Neural progenitor cell (in vitro differentiated cells): ENCODE measurements at regions not wholly inside any gene's neighbourhood (a gene's known extent, or its start where the extent isn't known, plus 50 kb on each side); places are given as distances from the start of the nearest gene placed in this dataset.

Experiments
- DNase-seq: peaks from one replicate; pipeline ENCODE4 v3.0.0-alpha.2; 2016; ENCODE audit warnings: low spot score
- H2AFZ ChIP-seq: fragments of 200-600 bp; sonication (generic); replicated peaks from 2 replicates; pipeline ENCODE4 v1.6.1; 2016; ENCODE audit warnings: antibody characterized with exemption
- H3F3A ChIP-seq: fragments of 200-600 bp; sonication (generic); 2 replicates; pipeline ENCODE4 v1.6.1; 2016; ENCODE audit warnings: antibody characterized with exemption, low read depth
- H3K27ac ChIP-seq: fragments of 200-600 bp; sonication (generic); 2 replicates; pipeline ENCODE4 v1.5.1; 2016; ENCODE audit warnings: mild to moderate bottlenecking
- H3K27me3 ChIP-seq: fragments of 200-600 bp; sonication (generic); 2 replicates; pipeline ENCODE4 v1.6.1; 2016; ENCODE audit warnings: mild to moderate bottlenecking, moderate library complexity
- H3K36me3 ChIP-seq: fragments of 200-600 bp; sonication (generic); 2 replicates; pipeline ENCODE4 v1.5.1; 2016
- H3K4me1 ChIP-seq: fragments of 200-600 bp; sonication (generic); 2 replicates; pipeline ENCODE4 v1.6.1; 2016; ENCODE audit warnings: mixed run types
- H3K4me2 ChIP-seq: fragments of 200-600 bp; sonication (generic); 2 replicates; pipeline ENCODE4 v1.6.1; 2016
- H3K4me3 ChIP-seq: fragments of 200-600 bp; sonication (generic); 2 replicates; pipeline ENCODE4 v1.5.1; 2016
- H3K79me2 ChIP-seq: fragments of 200-600 bp; sonication (generic); 2 replicates; pipeline ENCODE4 v1.6.1; 2016; ENCODE audit warnings: low read depth
- H3K9ac ChIP-seq: fragments of 200-600 bp; sonication (generic); 2 replicates; pipeline ENCODE4 v1.6.1; 2016
- H3K9me3 ChIP-seq: fragments of 200-600 bp; sonication (generic); 2 replicates; pipeline ENCODE4 v1.5.1; 2016; ENCODE audit warnings: low read depth
- H4K20me1 ChIP-seq: fragments of 200-600 bp; sonication (generic); 2 replicates; pipeline ENCODE4 v1.6.1; 2016; ENCODE audit warnings: low read depth
- H3K27ac Mint-ChIP-seq: 3 replicates; pipeline ENCODE4 v1.8.0; 2021; ENCODE audit warnings: mixed read lengths
- H3K27me3 Mint-ChIP-seq: 2 replicates; pipeline ENCODE4 v1.8.0; 2022; ENCODE audit warnings: low read depth, mild to moderate bottlenecking, inconsistent platforms, moderate library complexity, mixed read lengths; ENCODE audit not compliant: insufficient read depth
- H3K36me3 Mint-ChIP-seq: 3 replicates; pipeline ENCODE4 v1.8.0; 2021; ENCODE audit warnings: mixed read lengths
- H3K4me1 Mint-ChIP-seq: 3 replicates; pipeline ENCODE4 v1.8.0; 2021; ENCODE audit warnings: mixed read lengths
- H3K4me3 Mint-ChIP-seq: 3 replicates; pipeline ENCODE4 v1.8.0; 2021; ENCODE audit warnings: mild to moderate bottlenecking, moderate library complexity, mixed read lengths
- H3K9me3 Mint-ChIP-seq: 3 replicates; pipeline ENCODE4 v1.8.0; 2020; ENCODE audit warnings: mixed read lengths
- CTCF ChIP-seq: fragments of 200-600 bp; sonication (generic); IDR thresholded peaks from 2 replicates; pipeline ENCODE4 v1.5.1; 2017; ENCODE audit warnings: antibody characterized with exemption, mild to moderate bottlenecking
- EZH2 ChIP-seq: fragments of 200-600 bp; sonication (generic); IDR thresholded peaks from 2 replicates; pipeline ENCODE4 v1.6.1; 2017; ENCODE audit warnings: antibody characterized with exemption, mild to moderate bottlenecking, moderate library complexity
- EZH2phosphoT487 ChIP-seq: fragments of 200-600 bp; sonication (generic); IDR thresholded peaks from 2 replicates; pipeline ENCODE4 v1.6.1; 2017; ENCODE audit warnings: antibody characterized with exemption

GRCh38 chr7:28890137-28890536 is 68.0 kb downstream of the TRIL start:
- H3K9ac ChIP-seq = no peak overlapping the region
- Mint-ChIP-seq H3K27me3 (no peaks in the 10 kb centered on the region), H3K9me3 (no peaks in the 10 kb centered on the region), H3K27ac (no peak overlapping the region), H3K4me3 (no peak overlapping the region), H3K36me3 (no peaks in the 10 kb centered on the region), H3K4me1 (peaks cover 5% of the 10 kb centered on the region)
- no peaks in the 10 kb centered on the region for H3K9me3 ChIP-seq
- H3K27ac ChIP-seq = no peak overlapping the region
- no peak for DNase-seq
- no peaks in the 10 kb centered on the region for H3K36me3 ChIP-seq
- no peak overlapping the region for H3K4me2 ChIP-seq
- peaks cover 34% of the 10 kb centered on the region for H3K4me1 ChIP-seq
- no peaks in the 10 kb centered on the region for H3K79me2 ChIP-seq
- H2AFZ ChIP-seq = no peak overlapping the region
- TF ChIP-seq EZH2 (no peak), CTCF (no peak), EZH2phosphoT487 (no peak)
- no peaks in the 10 kb centered on the region for H4K20me1 ChIP-seq
- H3K4me3 ChIP-seq = no peak overlapping the region
- H3F3A ChIP-seq = no peaks in the 10 kb centered on the region
- no peaks in the 10 kb centered on the region for H3K27me3 ChIP-seq

DNA sequence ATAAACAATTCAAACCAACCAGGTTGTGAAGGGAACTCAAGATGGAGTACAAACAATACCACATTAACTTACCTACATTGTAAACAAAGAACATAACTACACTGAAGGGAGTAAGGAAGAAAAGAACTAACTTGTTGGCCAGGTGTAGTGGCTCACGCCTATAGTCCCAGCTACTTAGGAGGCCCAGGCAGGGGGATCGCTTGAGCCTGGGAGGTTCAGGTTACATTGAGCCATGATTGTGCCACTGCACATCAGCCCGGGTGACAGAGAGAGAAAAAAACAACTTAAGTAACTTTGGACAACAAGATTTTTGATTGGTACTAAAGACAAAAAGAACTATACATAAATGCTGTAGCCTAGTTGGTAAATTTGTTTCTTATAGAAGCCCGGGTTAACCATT is 68.8 kb downstream of the TRIL start:
- no peak overlapping the region for H3K27ac ChIP-seq
- peak overlapping the region; percentile 36 for H3K4me2 ChIP-seq
- no peak overlapping the region for H3K9ac ChIP-seq
- H3K4me3 ChIP-seq = no peak overlapping the region
- no peaks in the 10 kb centered on the region for H3K27me3 ChIP-seq
- no peaks in the 10 kb centered on the region for H3K36me3 ChIP-seq
- H3K4me3 Mint-ChIP-seq = no peak overlapping the region
- no peak overlapping the region for H3K27ac Mint-ChIP-seq
- no peak for TF ChIP-seq EZH2
- TF ChIP-seq EZH2phosphoT487 = no peak
- no peak for TF ChIP-seq CTCF
- no peaks in the 10 kb centered on the region for H3K9me3 ChIP-seq
- no peak overlapping the region for H2AFZ ChIP-seq
- H3K27me3 Mint-ChIP-seq = no peaks in the 10 kb centered on the region
- no peaks in the 10 kb centered on the region for H3K9me3 Mint-ChIP-seq
- H3K79me2 ChIP-seq = no peaks in the 10 kb centered on the region
- H4K20me1 ChIP-seq = no peaks in the 10 kb centered on the region
- H3K4me1 Mint-ChIP-seq = peaks cover 5% of the 10 kb centered on the region
- H3F3A ChIP-seq = no peaks in the 10 kb centered on the region
- peaks cover 34% of the 10 kb centered on the region for H3K4me1 ChIP-seq
- peak; percentile 50 for DNase-seq
- H3K36me3 Mint-ChIP-seq = no peaks in the 10 kb centered on the region

DNA sequence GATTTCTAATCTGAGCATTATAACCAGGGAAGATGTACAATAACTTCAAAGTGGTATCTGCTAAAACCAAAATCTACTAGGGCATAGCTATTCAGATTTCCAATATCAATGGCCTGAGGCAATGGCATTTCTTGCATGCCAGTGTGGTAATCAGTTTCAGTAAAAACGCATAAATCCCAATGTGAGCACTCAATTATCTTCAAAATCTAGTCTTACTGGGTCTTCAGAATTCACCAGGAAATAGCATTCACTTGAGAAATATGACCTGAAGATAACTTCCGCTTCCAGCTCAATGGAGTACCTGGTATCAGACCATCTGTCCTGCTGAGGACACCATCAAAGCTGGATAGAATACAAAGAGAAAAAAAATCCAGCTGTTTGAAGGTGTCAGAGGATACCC is 72.4 kb downstream of the TRIL start:
- Histone ChIP-seq H3K9ac (no peak overlapping the region), H3K79me2 (no peaks in the 10 kb centered on the region), H3K36me3 (no peaks in the 10 kb centered on the region), H2AFZ (no peak overlapping the region), H4K20me1 (no peaks in the 10 kb centered on the region), H3K4me3 (no peak overlapping the region), H3K27ac (no peak overlapping the region), H3K4me2 (no peak overlapping the region), H3K9me3 (no peaks in the 10 kb centered on the region), H3K4me1 (peaks cover 18% of the 10 kb centered on the region), H3K27me3 (no peaks in the 10 kb centered on the region), H3F3A (no peaks in the 10 kb centered on the region)
- Mint-ChIP-seq H3K9me3 (no peaks in the 10 kb centered on the region), H3K4me3 (no peak overlapping the region), H3K36me3 (no peaks in the 10 kb centered on the region), H3K27ac (no peak overlapping the region), H3K4me1 (peaks cover 2% of the 10 kb centered on the region), H3K27me3 (no peaks in the 10 kb centered on the region)
- DNase-seq = no peak
- TF ChIP-seq CTCF = no peak
